ENCODE measurements at regions not wholly inside any gene's neighbourhood (a gene's known extent, or its start where the extent isn't known, plus 50 kb on each side); places are given as distances from the start of the nearest gene placed in this dataset.

GRCh38 chr13:38620876-38621275 is 66.0 kb upstream of the FREM2 start:
- TF ChIP-seq EZH2phosphoT487 (conservative IDR thresholded peaks at IDR 0.05; ENCODE audit: low read length) (no peak), CTCF (IDR thresholded peaks at IDR 0.05; ENCODE audit: insufficient read depth, low read length, poor library complexity, severe bottlenecking) (no peak)

Data from SU-DHL-6 (cell line).